K562 (cell line): ENCODE measurements at regions not wholly inside any gene's neighbourhood (a gene's known extent, or its start where the extent isn't known, plus 50 kb on each side); places are given as distances from the start of the nearest gene placed in this dataset.

ENCODE experiments used
- ATAC-seq: fragments of 200-7000 bp; cut with Tn5 transposase; 3 replicates; pipeline ENCODE4 v1.9.1; 2020; ENCODE audit warnings: moderate library complexity
- BruUV-seq: library from RNA; stranded (reverse); fragments of 400-500 nt; replicated peaks from 2 replicates; lab custom pipeline; 2021; lab: Mats Ljungman, UMichigan
- CTCF ChIA-PET: fragments of 300-600 bp; formaldehyde crosslinking; extraction: SDS; loops from one replicate; lab custom pipeline; 2021; ENCODE audit warnings: low intra/inter-chr PET ratio; lab: Yijun Ruan, JAX
- POLR2A ChIA-PET: fragments of 300-600, 350-650 bp; sonication (Branson Sonifier 250); formaldehyde crosslinking; extraction: SDS; loops from one replicate; lab custom pipeline; 2021; ENCODE audit warnings: antibody characterized with exemption, inconsistent platforms; lab: Yijun Ruan, JAX
- DNase-seq, 4 experiments: peaks; one replicate each; pipeline versions ENCODE4 v3.0.0 to v3.0.0-alpha.2; 2011 to 2018; ENCODE audit warnings: low spot score in 3 of 4, mixed read lengths in 3 of 4; ENCODE audit errors: extremely low read depth in 1 of 4
- FAIRE-seq: peaks from 2 replicates; lab custom pipeline; 2011; peaks lifted over from hg19 to GRCh38; lab: Jason Lieb, UNC
- H2AFZ ChIP-seq: 2 replicates; pipeline ENCODE4 v1.6.0; 2011; ENCODE audit warnings: low read depth, low read length, control low read depth, inconsistent platforms
- H3K27ac ChIP-seq: fragments of 200-600 bp; 3 replicates; pipeline ENCODE4 v1.8.0; 2011; ENCODE audit warnings: low read depth, mild to moderate bottlenecking, control low read depth, inconsistent platforms, low read length, moderate library complexity, mixed read lengths; ENCODE audit errors: extremely low read depth
- H3K27me3 ChIP-seq, 2 experiments: fragments of 300-600 bp in 1 of 2; 2 replicates in 1 of 2; 3 replicates in 1 of 2; pipeline versions ENCODE4 v1.6.0 to v1.8.0; 2011; ENCODE audit warnings: inconsistent platforms in 2 of 2, low read length in 2 of 2, mild to moderate bottlenecking in 1 of 2, mixed read lengths in 1 of 2, moderate library complexity in 1 of 2; ENCODE audit not compliant: control insufficient read depth in 2 of 2, insufficient read depth in 2 of 2
- H3K36me3 ChIP-seq: fragments of 300-600 bp; 3 replicates; pipeline ENCODE4 v1.8.0; 2011; ENCODE audit warnings: mild to moderate bottlenecking, low read length, inconsistent platforms; ENCODE audit not compliant: control insufficient read depth, insufficient read depth
- H3K4me1 ChIP-seq, 2 experiments: fragments of 200-600 bp in 1 of 2; replicated peaks in 1 of 2; 2 replicates in 1 of 2; 3 replicates in 1 of 2; pipeline versions ENCODE4 v1.5.1 to v1.8.0; 2011; ENCODE audit warnings: inconsistent platforms in 2 of 2, low read length in 2 of 2, mild to moderate bottlenecking in 1 of 2, mixed read lengths in 1 of 2, moderate library complexity in 1 of 2; ENCODE audit not compliant: control insufficient read depth in 2 of 2, insufficient read depth in 2 of 2
- H3K4me2 ChIP-seq: 2 replicates; pipeline ENCODE4 v1.6.1; 2011; ENCODE audit warnings: low read length, control low read depth, inconsistent platforms, mixed read lengths; ENCODE audit not compliant: insufficient read depth
- H3K4me3 ChIP-seq: fragments of 200-600 bp; sonication (generic), shearing (Covaris generic); 2 replicates; pipeline ENCODE4 v1.5.1; 2016; ENCODE audit warnings: control low read depth, inconsistent platforms
- H3K79me2 ChIP-seq: fragments of 200-600 bp; 3 replicates; pipeline ENCODE4 v1.8.0; 2011; ENCODE audit warnings: low read length, inconsistent platforms; ENCODE audit not compliant: control insufficient read depth, insufficient read depth
- H3K9ac ChIP-seq, 2 experiments: 2 replicates each; pipeline versions ENCODE4 v1.6.0 to v1.6.1; 2011; ENCODE audit warnings: low read depth in 2 of 2, low read length in 2 of 2, control low read depth in 1 of 2, inconsistent platforms in 1 of 2, mild to moderate bottlenecking in 1 of 2, mixed read lengths in 1 of 2; ENCODE audit not compliant: insufficient read depth in 1 of 2
- H3K9me1 ChIP-seq: one replicate; pipeline ENCODE4 v1.6.0; 2011; ENCODE audit warnings: inconsistent platforms, mild to moderate bottlenecking, low read length, moderate library complexity; ENCODE audit not compliant: control insufficient read depth, insufficient read depth
- H3K9me3 ChIP-seq: replicated peaks from 2 replicates; pipeline ENCODE4 v1.5.1; 2011; ENCODE audit warnings: low read depth, low read length, inconsistent platforms; ENCODE audit not compliant: control insufficient read depth, insufficient read depth
- H4K20me1 ChIP-seq: replicated peaks from 2 replicates; pipeline ENCODE4 v1.6.1; 2011; ENCODE audit warnings: low read length, inconsistent platforms, mixed read lengths; ENCODE audit not compliant: control insufficient read depth, insufficient read depth
- ADNP ChIP-seq: fragments of 200-800 bp; sonication (Bioruptor generic); IDR thresholded peaks from 2 replicates; pipeline ENCODE4 v1.6.1; 2016; ENCODE audit warnings: missing genetic modification characterization, missing compliant biosample characterization
- ARNT ChIP-seq, 2 experiments: fragments of 450-650 bp; IDR thresholded peaks; 2 replicates each; pipeline ENCODE4 v1.6.1; 2016; ENCODE audit warnings: mild to moderate bottlenecking in 1 of 2
- EWSR1 ChIP-seq: fragments of 450-650 bp; IDR thresholded peaks from 2 replicates; pipeline ENCODE4 v1.6.1; 2018; ENCODE audit warnings: borderline replicate concordance, mild to moderate bottlenecking, low read depth, moderate library complexity; ENCODE audit not compliant: partially characterized antibody
- NCOR1 ChIP-seq: fragments of 450-650 bp; IDR thresholded peaks from 2 replicates; pipeline ENCODE4 v1.6.1; 2016; ENCODE audit warnings: mild to moderate bottlenecking, moderate library complexity
- SAFB2 ChIP-seq: fragments of 200-400 bp; formaldehyde crosslinking; IDR thresholded peaks from 2 replicates; pipeline ENCODE4 v1.6.1; 2018; ENCODE audit warnings: borderline replicate concordance, low read length, low read depth, moderate library complexity; ENCODE audit not compliant: severe bottlenecking
- SREBF1 ChIP-seq: fragments of 150-350 bp; IDR thresholded peaks from 2 replicates; pipeline ENCODE4 v1.6.1; 2014; ENCODE audit warnings: antibody characterized with exemption, low read depth, low read length, borderline replicate concordance
- YY1 ChIP-seq, 3 experiments: IDR thresholded peaks; 2 replicates each; pipeline ENCODE4 v1.6.1; 2011; ENCODE audit warnings: low read length in 2 of 3, mild to moderate bottlenecking in 2 of 3, moderate library complexity in 2 of 3, borderline replicate concordance in 1 of 3, control low read depth in 1 of 3, low read depth in 1 of 3; ENCODE audit not compliant: insufficient read depth in 3 of 3, insufficient replicate concordance in 2 of 3, control insufficient read depth in 1 of 3, insufficient read length in 1 of 3; ENCODE audit errors: extremely low read depth in 1 of 3
- ZEB2 ChIP-seq: fragments of 450-650 bp; IDR thresholded peaks from 2 replicates; pipeline ENCODE4 v1.6.1; 2016
- ZNF12 ChIP-seq: sonication (generic); formaldehyde crosslinking; IDR thresholded peaks from 2 replicates; pipeline ENCODE4 v1.4.0; 2020; ENCODE audit warnings: mild to moderate bottlenecking, missing genetic modification reagents
- WGBS: fragments of 100-300 bp; shearing (Covaris generic); methylation state at CpG from one replicate; pipeline ENCODE4 v1.1.6; 2016; ENCODE audit warnings: low coverage, mixed read lengths; ENCODE audit not compliant: insufficient coverage; ENCODE audit errors: missing lambda C conversion rate; 5-methylcytosine and 5-hydroxymethylcytosine counted together
- in situ Hi-C: fragments of 300-500 bp; cut with MboI; formaldehyde crosslinking; loops from 4 replicates; pipeline ENCODE4 v1.15.0; 2018; ENCODE audit warnings: inconsistent platforms, mixed read lengths
- intact Hi-C: fragments of 100-400 bp; cut with micrococcal nuclease; formaldehyde crosslinking; loops from 2 replicates; pipeline ENCODE4 v1.14.2; 2022
- TF ChIP-seq, protein P1 (sequence below): sonication (generic); formaldehyde crosslinking; IDR thresholded peaks from 2 replicates; pipeline ENCODE4 v1.8.1; 2023; ENCODE audit warnings: mild to moderate bottlenecking, missing genetic modification reagents, moderate library complexity
- TF ChIP-seq, protein P2 (sequence below): fragments of 250-450 bp; sonication (Bioruptor Pico); IDR thresholded peaks from 2 replicates; pipeline ENCODE4 v1.5.0; 2021
- TF ChIP-seq, protein P3 (sequence below): IDR thresholded peaks from 2 replicates; pipeline ENCODE4 v1.6.1; 2011; ENCODE audit not compliant: insufficient read length; ENCODE audit errors: extremely low read depth
- TF ChIP-seq, protein P4 (sequence below): fragments of 450-650 bp; formaldehyde crosslinking; conservative IDR thresholded peaks from 2 replicates; pipeline ENCODE4 v1.4.0; 2022; ENCODE audit warnings: mild to moderate bottlenecking, missing genetic modification characterization
- TF ChIP-seq, protein P5 (sequence below): sonication (generic); formaldehyde crosslinking; IDR thresholded peaks from 2 replicates; pipeline ENCODE4 v1.8.0; 2022; ENCODE audit warnings: mild to moderate bottlenecking, missing genetic modification reagents
- TF ChIP-seq, protein P6 (sequence below): conservative IDR thresholded peaks from 2 replicates; pipeline ENCODE4 v1.6.1; 2011; ENCODE audit warnings: low read depth, mild to moderate bottlenecking, low read length; ENCODE audit not compliant: control insufficient read depth

DNA sequence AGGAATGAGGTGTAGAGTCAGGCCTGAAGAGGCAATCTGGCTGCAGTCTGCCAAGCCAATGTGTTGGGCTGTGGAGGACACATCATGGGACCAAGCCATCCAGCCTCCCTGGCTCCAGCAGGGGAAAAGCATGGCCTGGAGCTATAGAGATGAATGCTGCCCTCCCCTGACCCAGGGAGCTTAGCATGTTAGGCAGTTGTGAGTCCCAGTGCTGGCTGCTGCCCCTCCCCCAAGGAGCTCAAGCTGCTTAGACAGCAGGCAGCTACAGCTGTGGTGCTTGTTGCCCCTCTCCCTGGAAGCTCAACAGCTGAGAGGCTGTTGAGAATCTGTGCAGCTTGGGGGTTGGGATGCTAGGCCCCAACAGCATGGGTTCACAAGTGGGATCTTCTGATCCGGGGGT, 85.6 kb upstream of the DNAJC19 start:
- BruUV-seq: no TSS peak
- CTCF ChIA-PET: no interaction called here
- no peak for TF ChIP-seq SREBF1
- TF ChIP-seq, protein P1, sequence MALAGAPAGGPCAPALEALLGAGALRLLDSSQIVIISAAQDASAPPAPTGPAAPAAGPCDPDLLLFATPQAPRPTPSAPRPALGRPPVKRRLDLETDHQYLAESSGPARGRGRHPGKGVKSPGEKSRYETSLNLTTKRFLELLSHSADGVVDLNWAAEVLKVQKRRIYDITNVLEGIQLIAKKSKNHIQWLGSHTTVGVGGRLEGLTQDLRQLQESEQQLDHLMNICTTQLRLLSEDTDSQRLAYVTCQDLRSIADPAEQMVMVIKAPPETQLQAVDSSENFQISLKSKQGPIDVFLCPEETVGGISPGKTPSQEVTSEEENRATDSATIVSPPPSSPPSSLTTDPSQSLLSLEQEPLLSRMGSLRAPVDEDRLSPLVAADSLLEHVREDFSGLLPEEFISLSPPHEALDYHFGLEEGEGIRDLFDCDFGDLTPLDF (CRISPR knock-in tag): no peak
- no peak for TF ChIP-seq ZEB2
- no peak for TF ChIP-seq NCOR1
- TF ChIP-seq, protein P2, sequence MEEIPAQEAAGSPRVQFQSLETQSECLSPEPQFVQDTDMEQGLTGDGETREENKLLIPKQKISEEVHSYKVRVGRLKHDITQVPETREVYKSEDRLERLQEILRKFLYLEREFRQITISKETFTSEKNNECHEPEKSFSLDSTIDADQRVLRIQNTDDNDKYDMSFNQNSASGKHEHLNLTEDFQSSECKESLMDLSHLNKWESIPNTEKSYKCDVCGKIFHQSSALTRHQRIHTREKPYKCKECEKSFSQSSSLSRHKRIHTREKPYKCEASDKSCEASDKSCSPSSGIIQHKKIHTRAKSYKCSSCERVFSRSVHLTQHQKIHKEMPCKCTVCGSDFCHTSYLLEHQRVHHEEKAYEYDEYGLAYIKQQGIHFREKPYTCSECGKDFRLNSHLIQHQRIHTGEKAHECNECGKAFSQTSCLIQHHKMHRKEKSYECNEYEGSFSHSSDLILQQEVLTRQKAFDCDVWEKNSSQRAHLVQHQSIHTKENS (CRISPR knock-in tag): no peak
- TF ChIP-seq ADNP (tag): no peak
- TF ChIP-seq, protein P3, sequence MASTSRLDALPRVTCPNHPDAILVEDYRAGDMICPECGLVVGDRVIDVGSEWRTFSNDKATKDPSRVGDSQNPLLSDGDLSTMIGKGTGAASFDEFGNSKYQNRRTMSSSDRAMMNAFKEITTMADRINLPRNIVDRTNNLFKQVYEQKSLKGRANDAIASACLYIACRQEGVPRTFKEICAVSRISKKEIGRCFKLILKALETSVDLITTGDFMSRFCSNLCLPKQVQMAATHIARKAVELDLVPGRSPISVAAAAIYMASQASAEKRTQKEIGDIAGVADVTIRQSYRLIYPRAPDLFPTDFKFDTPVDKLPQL: no peak
- TF ChIP-seq, protein P4, sequence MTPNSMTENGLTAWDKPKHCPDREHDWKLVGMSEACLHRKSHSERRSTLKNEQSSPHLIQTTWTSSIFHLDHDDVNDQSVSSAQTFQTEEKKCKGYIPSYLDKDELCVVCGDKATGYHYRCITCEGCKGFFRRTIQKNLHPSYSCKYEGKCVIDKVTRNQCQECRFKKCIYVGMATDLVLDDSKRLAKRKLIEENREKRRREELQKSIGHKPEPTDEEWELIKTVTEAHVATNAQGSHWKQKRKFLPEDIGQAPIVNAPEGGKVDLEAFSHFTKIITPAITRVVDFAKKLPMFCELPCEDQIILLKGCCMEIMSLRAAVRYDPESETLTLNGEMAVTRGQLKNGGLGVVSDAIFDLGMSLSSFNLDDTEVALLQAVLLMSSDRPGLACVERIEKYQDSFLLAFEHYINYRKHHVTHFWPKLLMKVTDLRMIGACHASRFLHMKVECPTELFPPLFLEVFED: no peak
- no peak for TF ChIP-seq ZNF12
- TF ChIP-seq ARNT (IDR thresholded peaks at IDR 0.05): no peak
- TF ChIP-seq YY1 (IDR thresholded peaks at IDR 0.05; ENCODE audit: borderline replicate concordance in 1 of 3, control insufficient read depth in 1 of 3, extremely low read depth in 1 of 3, insufficient read depth in 3 of 3, insufficient read length in 1 of 3, insufficient replicate concordance in 2 of 3, low read depth in 1 of 3, low read length in 2 of 3): no peak
- TF ChIP-seq SAFB2: no peak
- TF ChIP-seq EWSR1: no peak
- TF ChIP-seq, protein P5, sequence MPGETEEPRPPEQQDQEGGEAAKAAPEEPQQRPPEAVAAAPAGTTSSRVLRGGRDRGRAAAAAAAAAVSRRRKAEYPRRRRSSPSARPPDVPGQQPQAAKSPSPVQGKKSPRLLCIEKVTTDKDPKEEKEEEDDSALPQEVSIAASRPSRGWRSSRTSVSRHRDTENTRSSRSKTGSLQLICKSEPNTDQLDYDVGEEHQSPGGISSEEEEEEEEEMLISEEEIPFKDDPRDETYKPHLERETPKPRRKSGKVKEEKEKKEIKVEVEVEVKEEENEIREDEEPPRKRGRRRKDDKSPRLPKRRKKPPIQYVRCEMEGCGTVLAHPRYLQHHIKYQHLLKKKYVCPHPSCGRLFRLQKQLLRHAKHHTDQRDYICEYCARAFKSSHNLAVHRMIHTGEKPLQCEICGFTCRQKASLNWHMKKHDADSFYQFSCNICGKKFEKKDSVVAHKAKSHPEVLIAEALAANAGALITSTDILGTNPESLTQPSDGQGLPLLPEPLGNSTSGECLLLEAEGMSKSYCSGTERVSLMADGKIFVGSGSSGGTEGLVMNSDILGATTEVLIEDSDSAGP (CRISPR knock-in tag): no peak
- TF ChIP-seq, protein P6, sequence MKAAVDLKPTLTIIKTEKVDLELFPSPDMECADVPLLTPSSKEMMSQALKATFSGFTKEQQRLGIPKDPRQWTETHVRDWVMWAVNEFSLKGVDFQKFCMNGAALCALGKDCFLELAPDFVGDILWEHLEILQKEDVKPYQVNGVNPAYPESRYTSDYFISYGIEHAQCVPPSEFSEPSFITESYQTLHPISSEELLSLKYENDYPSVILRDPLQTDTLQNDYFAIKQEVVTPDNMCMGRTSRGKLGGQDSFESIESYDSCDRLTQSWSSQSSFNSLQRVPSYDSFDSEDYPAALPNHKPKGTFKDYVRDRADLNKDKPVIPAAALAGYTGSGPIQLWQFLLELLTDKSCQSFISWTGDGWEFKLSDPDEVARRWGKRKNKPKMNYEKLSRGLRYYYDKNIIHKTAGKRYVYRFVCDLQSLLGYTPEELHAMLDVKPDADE: no peak

More for the DNA sequence above, 85.6 kb upstream of the DNAJC19 start:
- FAIRE-seq: no peak
- H3K4me2 ChIP-seq: no peak overlapping the region
- WGBS: 0% methylated on average over 1 of the region's 1 CpG
- intact Hi-C loops: loop anchor here (10.0 kb wide), 1 partner anchor 270 kb away; no protein-coding TSS in a partner anchor
- no peaks in the 10 kb centered on the region for H3K9me1 ChIP-seq
- H3K4me3 ChIP-seq: no peak overlapping the region
- no peak for DNase-seq
- H3K36me3 ChIP-seq: no peaks in the 10 kb centered on the region
- no peak overlapping the region for H3K27ac ChIP-seq
- H3K9ac ChIP-seq: no peak overlapping the region
- H3K9me3 ChIP-seq: no peaks in the 10 kb centered on the region
- H3K27me3 ChIP-seq: no peaks in the 10 kb centered on the region
- POLR2A ChIA-PET: no interaction called here
- no peaks in the 10 kb centered on the region for H4K20me1 ChIP-seq
- no peaks in the 10 kb centered on the region for H3K79me2 ChIP-seq
- no peak overlapping the region for H2AFZ ChIP-seq
- in situ Hi-C loops: no loop called here
- H3K4me1 ChIP-seq: no peaks in the 10 kb centered on the region
- no peak for ATAC-seq
